ENCODE measurements at regions not wholly inside any gene's neighbourhood (a gene's known extent, or its start where the extent isn't known, plus 50 kb on each side); places are given as distances from the start of the nearest gene placed in this dataset.

- H4K20me1 ChIP-seq (replicated peaks in 1 of 2; ENCODE audit: control insufficient read depth in 1 of 2, insufficient read depth in 2 of 2, low read length in 2 of 2), result no peaks in the 10 kb centered on the region
- H2BK20ac ChIP-seq (ENCODE audit: low read length), result no peak overlapping the region
- no peak overlapping the region for H3K4me3 ChIP-seq (ENCODE audit: extremely low read depth in 1 of 4, insufficient read depth in 2 of 4, low read depth in 3 of 4, low read length in 4 of 4)
- H3K23me2 ChIP-seq (ENCODE audit: low read depth, low read length), result no peaks in the 10 kb centered on the region
- no peak overlapping the region for H2AFZ ChIP-seq (ENCODE audit: low read length)
- no peak overlapping the region for H4K8ac ChIP-seq (ENCODE audit: extremely low read depth, insufficient read depth, low read length)
- no peak overlapping the region for H3K18ac ChIP-seq (ENCODE audit: extremely low read depth, low read length)
- no peak overlapping the region for H2BK120ac ChIP-seq (replicated peaks; ENCODE audit: low read depth, low read length)
- H3K23ac ChIP-seq (ENCODE audit: insufficient read length), result no peak overlapping the region
- no peak overlapping the region for H2BK5ac ChIP-seq (ENCODE audit: low read depth, low read length)
- DNase-seq (ENCODE audit: low read depth in 1 of 2, low spot score in 2 of 2) (no peak), FAIRE-seq (no peak)
- no peak overlapping the region for H3K27ac ChIP-seq (ENCODE audit: low read depth, low read length)
- TF ChIP-seq SIN3A (conservative IDR thresholded peaks at IDR 0.05 in 1 of 2, IDR thresholded peaks at IDR 0.05 in 1 of 2; ENCODE audit: low read depth in 1 of 2, low read length in 2 of 2) (no peak), CBX8 (IDR thresholded peaks at IDR 0.05; ENCODE audit: borderline replicate concordance, low read depth, low read length) (no peak), CBX5 (IDR thresholded peaks at IDR 0.05; ENCODE audit: low read depth, low read length) (no peak), YY1 (IDR thresholded peaks at IDR 0.05; ENCODE audit: low read depth, low read length) (no peak), SIRT6 (IDR thresholded peaks at IDR 0.05; ENCODE audit: low read length) (no peak), RXRA (IDR thresholded peaks at IDR 0.05; ENCODE audit: insufficient read depth, low read depth, low read length) (no peak), GTF2F1 (IDR thresholded peaks at IDR 0.05; ENCODE audit: borderline replicate concordance, low read depth, low read length) (no peak), CHD2 (IDR thresholded peaks at IDR 0.05; ENCODE audit: low read length) (no peak), BACH1 (IDR thresholded peaks at IDR 0.05; ENCODE audit: low read length) (no peak), HDAC2 (IDR thresholded peaks at IDR 0.05; ENCODE audit: borderline replicate concordance in 1 of 2, low read depth in 2 of 2, low read length in 2 of 2) (no peak), ZNF274 (IDR thresholded peaks at IDR 0.05; ENCODE audit: borderline replicate concordance, extremely low read depth, low read length) (no peak), BRCA1 (IDR thresholded peaks at IDR 0.05; ENCODE audit: low read depth, low read length) (no peak)
- no peak overlapping the region for H3K14ac ChIP-seq (ENCODE audit: insufficient read length)
- H2AK5ac ChIP-seq (ENCODE audit: low read depth, low read length), result no peak overlapping the region
- no peaks in the 10 kb centered on the region for H3K79me2 ChIP-seq (ENCODE audit: control insufficient read depth in 1 of 2, insufficient read depth in 2 of 2, low read length in 2 of 2)
- no peak overlapping the region for H4K91ac ChIP-seq (replicated peaks; ENCODE audit: insufficient read length, low read length)
- H3K27me3 ChIP-seq (replicated peaks in 1 of 4; ENCODE audit: control insufficient read depth in 3 of 4, extremely low read depth in 1 of 4, insufficient read depth in 3 of 4, low read length in 3 of 4), result no peaks in the 10 kb centered on the region
- no peak overlapping the region for H3K56ac ChIP-seq (replicated peaks; ENCODE audit: insufficient read length, low read depth, low read length)
- peaks cover 13 to 20% of the 10 kb centered on the region in 2 experiments; a peak in 3 of 4 replicates for H3K9me3 ChIP-seq (ENCODE audit: insufficient read depth in 2 of 2, low read depth in 1 of 2, low read length in 1 of 2)
- no peaks in the 10 kb centered on the region for H3K4me1 ChIP-seq (replicated peaks in 1 of 4; ENCODE audit: control insufficient read depth in 3 of 4, insufficient read depth in 4 of 4, low read length in 3 of 4)
- H3K4me2 ChIP-seq (ENCODE audit: insufficient read depth in 1 of 2, low read depth in 2 of 2, low read length in 2 of 2), result no peak overlapping the region
- ChIA-PET POLR2A (ENCODE audit: partially characterized antibody) (no interaction called here), CTCF (ENCODE audit: partially characterized antibody) (no interaction called here)
- no peaks in the 10 kb centered on the region for H3K79me1 ChIP-seq (ENCODE audit: low read depth, low read length)
- no peak overlapping the region for H2BK15ac ChIP-seq (ENCODE audit: low read length)
- 86% methylated on average over 1 of the region's 1 CpG; no CpG with 5 or more reads in 1 of the 2 experiments for WGBS, 2 experiments (ENCODE audit: extremely low coverage in 1 of 2, insufficient coverage in 1 of 2, insufficient read length in 1 of 2, insufficient replicate concordance in 2 of 2, low coverage in 1 of 2, low lambda C conversion rate in 2 of 2, missing lambda C conversion rate in 1 of 2)
- H3K9ac ChIP-seq (replicated peaks in 1 of 4; ENCODE audit: extremely low read depth in 1 of 4, low read depth in 3 of 4, low read length in 3 of 4), result no peak overlapping the region
- H3K4ac ChIP-seq (replicated peaks; ENCODE audit: insufficient read length, low read depth, low read length), result no peak overlapping the region
- H3K36me3 ChIP-seq (ENCODE audit: control insufficient read depth in 2 of 4, insufficient read depth in 4 of 4, low read length in 3 of 4), result no peaks in the 10 kb centered on the region
- H2BK12ac ChIP-seq (ENCODE audit: low read depth, low read length), result no peak overlapping the region
- no peak overlapping the region for H4K5ac ChIP-seq (ENCODE audit: insufficient read length, low read depth, low read length)
Measured at GRCh38 chr15:20409247-20409646, 132.4 kb downstream of the GOLGA6L6 start.
